Fibroblast of villous mesenchyme (primary cell): ENCODE measurements at regions not wholly inside any gene's neighbourhood (a gene's known extent, or its start where the extent isn't known, plus 50 kb on each side); places are given as distances from the start of the nearest gene placed in this dataset.

Experiments
- DNase-seq: peaks from one replicate; pipeline ENCODE4 v3.0.0-alpha.2; 2010; ENCODE audit warnings: low read depth
- H3K4me3 ChIP-seq: 2 replicates; pipeline ENCODE4 v1.5.1; 2011; ENCODE audit warnings: low read depth, mild to moderate bottlenecking, low read length
- CTCF ChIP-seq: IDR thresholded peaks from 2 replicates; pipeline ENCODE4 v1.5.1; 2012; ENCODE audit warnings: low read depth, mild to moderate bottlenecking, low read length; ENCODE audit not compliant: insufficient read depth

DNA sequence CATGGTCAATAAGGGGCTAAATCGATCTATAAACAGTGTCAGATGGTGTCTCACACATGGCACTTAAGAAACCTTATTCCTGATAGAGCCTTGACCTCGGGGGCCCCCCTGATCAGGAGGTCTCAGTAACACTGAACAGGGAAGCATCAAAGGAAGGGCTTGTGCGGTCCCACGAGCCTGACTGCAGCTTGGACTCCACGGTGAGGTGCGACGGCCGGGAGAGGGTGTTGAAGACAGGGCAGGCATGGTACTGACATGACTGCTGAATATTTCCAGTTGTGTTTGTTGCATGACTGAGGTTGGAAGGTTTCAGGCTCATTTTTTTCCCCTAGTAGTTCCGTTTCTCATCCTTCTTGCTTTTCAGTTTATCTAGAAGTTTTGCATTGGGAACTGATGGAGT lies 107.1 kb upstream of the JAG1 start:
- no peak overlapping the region for H3K4me3 ChIP-seq
- no peak for TF ChIP-seq CTCF
- DNase-seq, result no peak

DNA sequence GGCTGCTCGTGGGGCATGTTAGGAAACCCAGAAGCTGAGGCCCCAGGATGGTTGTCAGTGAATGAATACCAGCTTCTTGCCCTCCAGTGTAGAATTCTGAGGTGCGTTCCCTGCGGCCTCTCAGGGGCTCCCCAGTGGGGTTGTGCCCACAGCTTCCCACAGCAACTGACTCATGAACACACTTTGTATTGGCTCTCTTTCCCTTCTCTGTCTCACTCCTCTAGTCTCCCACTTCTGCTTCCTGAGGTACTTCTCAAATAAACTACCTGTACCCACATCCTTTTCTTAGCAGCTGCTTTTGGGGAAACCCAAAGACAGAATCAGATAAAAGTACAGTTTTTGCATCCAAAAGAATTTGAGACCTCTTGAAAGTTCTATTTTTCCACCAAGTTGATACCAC lies 107.7 kb upstream of the JAG1 start:
- H3K4me3 ChIP-seq, result no peak overlapping the region
- TF ChIP-seq CTCF, result no peak
- DNase-seq, result no peak

DNA sequence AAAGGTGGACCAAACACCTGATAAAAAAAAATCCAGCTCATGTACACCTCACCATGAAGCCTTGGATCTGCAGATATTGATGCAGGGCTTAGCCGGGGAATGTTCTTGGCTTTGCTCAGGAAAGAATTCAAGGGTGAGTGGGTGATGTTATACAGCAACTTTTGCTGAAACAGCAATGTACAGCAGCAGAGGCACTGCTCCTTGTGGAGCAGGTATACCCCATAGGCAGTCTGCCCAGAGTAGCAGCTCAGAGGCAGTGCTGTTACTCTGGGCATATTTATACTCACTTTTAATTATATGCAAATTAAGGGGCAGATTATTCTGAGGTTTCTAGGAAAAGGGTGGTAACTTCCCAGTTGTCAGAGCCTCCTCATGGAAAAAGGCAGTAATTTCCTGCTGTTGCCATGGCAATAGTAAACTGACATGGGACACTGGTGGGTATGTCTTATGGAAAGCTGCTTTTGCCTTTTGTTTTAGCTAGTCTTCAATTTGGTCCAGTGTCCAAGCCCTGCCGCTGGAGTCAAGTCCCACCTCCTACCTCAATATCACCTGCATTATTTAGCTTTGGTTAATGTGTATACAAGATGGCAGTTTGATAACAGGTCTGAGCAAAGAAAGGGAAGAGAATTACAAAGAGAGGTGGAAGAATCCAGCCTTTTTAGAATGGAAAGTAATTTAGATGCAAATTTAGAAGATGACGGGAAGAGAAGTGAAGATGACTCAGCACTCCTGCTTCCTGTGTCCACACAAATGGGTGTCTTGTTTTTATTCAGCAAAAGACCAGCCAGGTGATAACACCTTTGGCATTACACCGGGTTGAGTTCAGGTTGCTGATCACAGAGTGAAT lies 110.1 kb upstream of the JAG1 start:
- no peak for TF ChIP-seq CTCF
- DNase-seq, result no peak
- H3K4me3 ChIP-seq, result no peak overlapping the region

DNA sequence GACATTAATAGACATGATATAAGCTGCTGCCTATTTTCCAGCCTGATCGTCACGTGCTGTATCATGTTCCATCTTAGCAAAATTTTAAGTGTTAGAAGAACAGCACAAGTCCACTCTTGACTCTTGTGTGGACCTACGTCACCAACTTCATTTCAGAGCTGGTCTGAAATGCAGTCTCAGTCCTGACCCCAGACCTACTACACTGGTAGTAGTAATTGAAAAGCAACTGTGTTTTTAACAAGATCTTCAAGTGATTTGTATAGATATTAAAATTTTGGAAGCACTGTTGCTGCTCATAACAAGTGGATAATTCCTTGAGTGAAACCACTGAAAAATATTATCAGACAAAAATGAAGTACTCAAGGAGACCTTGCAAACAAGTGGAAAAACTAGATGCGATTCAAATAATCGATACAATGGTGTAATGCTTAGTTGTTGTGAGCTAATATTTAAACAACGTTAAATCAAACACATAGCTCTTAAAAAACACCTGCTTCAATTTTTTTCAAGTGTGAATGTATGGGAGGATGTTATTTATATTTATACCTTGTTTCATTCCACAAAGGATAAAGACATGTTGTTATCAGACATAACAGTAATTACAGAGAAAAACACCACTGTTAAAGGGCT lies 110.9 kb upstream of the JAG1 start:
- no peak for DNase-seq
- H3K4me3 ChIP-seq, result no peak overlapping the region
- TF ChIP-seq CTCF, result no peak

GRCh38 chr20:10786678-10787077 lies 112.9 kb upstream of the JAG1 start:
- H3K4me3 ChIP-seq, result no peak overlapping the region
- DNase-seq, result no peak
- no peak for TF ChIP-seq CTCF

GRCh38 chr20:10788055-10788454 lies 114.3 kb upstream of the JAG1 start:
- no peak for DNase-seq

More at GRCh38 chr20:10788055-10788454, 114.3 kb upstream of the JAG1 start:
- H3K4me3 ChIP-seq, result no peak overlapping the region
- TF ChIP-seq CTCF, result no peak
